GM19025 (cell line): ENCODE measurements at regions not wholly inside any gene's neighbourhood (a gene's known extent, or its start where the extent isn't known, plus 50 kb on each side); places are given as distances from the start of the nearest gene placed in this dataset.
A peak's percentile ranks its signal among the peaks of the same experiment; 100 is the strongest.
"Not testable (repeated sequence)": the region's sequence is repeated elsewhere in the genome, so short reads cannot be mapped to it uniquely, and the experiment has no call there.

Experiments
- ATAC-seq: cut with Tn5 transposase; IDR thresholded peaks from one replicate; pipeline ENCODE4 v1.9.1; 2021; ENCODE audit warnings: mild to moderate bottlenecking, low read depth, moderate library complexity; ENCODE audit not compliant: unreplicated experiment

- no peak for ATAC-seq
Measured at GRCh38 chr2:183455056-183455455, 330.8 kb downstream of the NUP35 start.

DNA sequence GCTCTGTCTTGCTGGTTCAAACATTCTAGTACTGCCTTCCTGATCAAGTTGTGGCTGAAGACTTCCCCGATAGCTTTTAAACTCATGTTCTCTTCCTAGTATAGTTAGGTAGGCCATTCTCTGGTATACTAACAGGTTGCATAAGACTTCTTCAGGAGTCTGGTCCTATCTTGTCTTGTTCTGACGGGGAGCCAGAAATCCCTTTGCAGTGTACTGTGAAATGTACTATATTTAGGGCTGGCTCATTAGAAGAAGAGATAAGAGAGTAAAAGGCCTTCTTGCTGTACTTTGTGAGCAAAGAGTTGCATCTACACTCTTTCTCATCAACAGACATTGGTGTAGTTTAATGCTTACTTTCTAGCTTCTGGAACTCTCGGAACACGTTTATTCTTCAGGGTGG lies 331.9 kb downstream of the NUP35 start:
- no peak for ATAC-seq

DNA sequence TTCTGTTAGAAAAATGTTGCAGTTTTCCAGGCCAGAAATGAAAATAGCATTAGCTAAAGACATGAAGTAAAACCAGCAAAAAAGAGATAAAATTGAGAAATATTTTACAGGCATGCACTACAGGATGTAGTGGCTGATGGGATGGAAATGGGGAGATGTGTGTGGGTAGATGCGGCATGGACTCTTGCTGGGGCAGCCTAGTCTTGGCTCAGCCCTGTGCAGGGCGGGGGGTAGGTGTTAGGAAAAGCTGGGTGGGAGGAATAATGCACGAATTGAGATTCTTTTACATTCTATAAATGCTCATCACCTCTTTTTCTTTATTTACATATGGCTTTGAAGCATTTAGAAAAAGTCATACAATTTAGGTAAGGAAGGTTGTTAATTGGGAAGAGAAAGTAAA lies 334.2 kb downstream of the NUP35 start:
- no peak for ATAC-seq

DNA sequence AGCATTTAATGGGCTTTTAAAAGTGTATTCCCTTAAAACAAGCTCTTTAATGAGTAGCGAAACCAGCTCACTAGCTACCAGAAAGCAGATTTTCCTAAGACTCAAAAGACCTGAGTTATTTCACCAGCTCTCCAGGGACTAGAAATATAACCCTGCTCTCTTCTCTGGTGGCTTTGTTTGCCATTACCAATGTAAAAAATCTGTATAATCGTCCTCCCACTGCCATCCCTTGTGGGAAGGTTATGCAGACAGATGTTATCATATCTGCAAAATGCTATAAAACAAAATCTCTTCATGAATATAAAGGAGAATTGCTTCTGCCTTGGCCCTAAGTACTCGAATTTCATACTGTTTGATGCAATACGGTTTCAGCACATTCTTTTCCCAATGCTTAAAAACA lies 335.2 kb downstream of the NUP35 start:
- ATAC-seq, result no peak

DNA sequence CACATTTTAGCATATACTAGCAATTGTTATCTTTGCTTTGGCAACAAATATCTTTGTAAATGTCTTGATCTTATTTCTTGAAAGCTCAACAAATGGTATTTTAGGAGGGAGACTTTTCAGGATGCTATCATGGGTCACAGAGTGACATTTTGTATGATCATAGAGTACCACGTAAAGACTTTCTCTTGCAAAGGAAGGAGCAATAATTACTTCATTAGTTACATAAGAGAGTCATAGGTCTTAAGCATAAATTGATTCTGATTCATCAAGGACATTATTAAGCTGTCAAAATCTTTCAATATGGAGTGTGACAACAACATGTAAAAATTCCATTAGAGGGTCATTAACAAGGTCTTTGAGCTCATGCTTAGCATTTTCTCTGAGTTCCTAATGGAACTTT lies 339.6 kb downstream of the NUP35 start:
- no peak for ATAC-seq

GRCh38 chr2:183465048-183465447 lies 340.8 kb downstream of the NUP35 start:
- no peak for ATAC-seq

DNA sequence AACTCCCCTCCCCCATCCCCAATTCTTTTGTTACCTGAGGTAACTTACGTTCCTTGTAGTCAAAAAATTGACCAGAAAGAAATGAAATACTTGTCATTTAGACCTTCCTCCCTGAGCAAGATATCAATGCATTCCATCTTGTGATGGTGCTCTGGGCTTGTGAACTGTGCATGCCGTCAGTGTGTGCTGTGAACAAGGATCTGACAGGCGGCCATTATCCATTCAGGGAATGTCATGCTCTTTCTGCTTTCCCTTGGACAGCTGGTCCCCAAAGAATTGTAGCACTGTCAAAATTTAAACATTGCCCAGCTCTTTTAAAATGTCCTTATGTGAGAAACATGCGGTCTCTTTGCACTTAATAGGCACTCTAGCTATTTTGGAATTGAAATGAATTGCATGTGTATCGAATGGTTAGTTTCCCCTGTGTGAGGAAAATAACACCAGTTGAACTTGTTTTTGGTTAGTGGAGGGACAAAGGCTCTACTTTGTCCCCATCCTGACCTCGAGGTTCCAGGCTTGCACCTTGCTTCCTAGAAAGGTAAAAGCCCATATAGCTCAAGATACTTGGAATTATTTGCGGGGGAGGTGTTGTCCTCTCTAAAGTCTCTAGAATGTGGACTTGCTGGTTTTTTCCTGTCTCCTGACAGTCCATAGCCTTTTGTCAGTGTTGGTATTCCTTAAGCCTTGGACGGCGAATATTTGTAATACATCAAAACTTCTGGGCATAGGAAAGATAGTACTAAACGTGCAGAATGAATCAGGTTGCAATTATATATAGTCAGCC lies 350.9 kb downstream of the NUP35 start:
- no peak for ATAC-seq

GRCh38 chr2:183476490-183476889 lies 352.2 kb downstream of the NUP35 start:
- no peak for ATAC-seq

- ATAC-seq, result no peak
Measured at GRCh38 chr2:183477296-183477695, 353.1 kb downstream of the NUP35 start.

DNA sequence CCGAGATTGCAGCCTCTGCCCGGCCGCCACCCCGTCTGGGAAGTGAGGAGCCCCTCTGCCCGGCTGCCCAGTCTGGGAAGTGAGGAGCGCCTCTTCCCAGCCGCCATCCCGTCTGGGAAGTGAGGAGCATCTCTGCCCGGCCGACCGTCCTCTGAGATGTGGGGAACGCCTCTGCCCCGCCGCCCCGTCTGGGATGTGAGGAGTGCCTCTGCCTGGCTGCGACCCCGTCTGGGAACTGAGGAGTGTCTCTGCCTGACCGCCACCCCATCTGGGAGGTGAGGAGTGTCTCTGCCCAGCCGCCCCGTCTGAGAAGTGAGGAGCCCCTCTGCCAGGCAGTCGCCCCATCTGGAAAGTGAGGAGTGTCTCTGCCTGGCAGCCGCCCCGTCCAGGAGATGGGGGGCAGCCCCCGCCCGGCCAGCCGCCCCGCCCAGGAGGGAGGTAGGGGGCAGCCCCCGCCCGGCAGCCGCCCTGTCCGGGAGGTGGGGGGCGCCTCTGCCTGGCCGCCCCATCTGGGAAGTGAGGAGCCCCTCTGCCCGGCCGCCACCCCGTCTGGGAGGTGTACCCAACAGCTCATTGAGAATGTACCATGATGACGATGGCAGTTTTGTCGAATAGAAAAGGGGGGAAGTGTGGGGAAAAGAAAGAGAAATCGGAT lies 354.8 kb downstream of the NUP35 start:
- not testable (repeated sequence) for ATAC-seq

DNA sequence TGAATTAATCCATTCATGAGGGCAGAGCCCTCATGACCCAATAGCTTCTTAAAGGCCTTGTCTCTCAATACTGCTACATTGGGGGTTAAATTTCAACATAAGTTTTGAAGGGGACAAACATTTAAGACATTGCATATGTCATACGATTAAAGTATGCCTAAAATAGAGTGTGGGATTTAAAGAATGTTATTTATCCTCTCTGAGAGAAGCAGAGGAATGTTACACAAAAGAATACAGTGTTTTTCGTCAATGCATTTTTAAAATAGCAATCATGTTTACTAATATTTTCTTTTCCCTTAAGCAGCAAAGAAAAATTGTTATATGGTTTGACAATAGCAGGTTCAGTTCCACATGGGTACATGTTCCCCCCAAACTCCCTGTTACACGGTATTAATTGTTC lies 363.1 kb downstream of the NUP35 start:
- ATAC-seq, result no peak

DNA sequence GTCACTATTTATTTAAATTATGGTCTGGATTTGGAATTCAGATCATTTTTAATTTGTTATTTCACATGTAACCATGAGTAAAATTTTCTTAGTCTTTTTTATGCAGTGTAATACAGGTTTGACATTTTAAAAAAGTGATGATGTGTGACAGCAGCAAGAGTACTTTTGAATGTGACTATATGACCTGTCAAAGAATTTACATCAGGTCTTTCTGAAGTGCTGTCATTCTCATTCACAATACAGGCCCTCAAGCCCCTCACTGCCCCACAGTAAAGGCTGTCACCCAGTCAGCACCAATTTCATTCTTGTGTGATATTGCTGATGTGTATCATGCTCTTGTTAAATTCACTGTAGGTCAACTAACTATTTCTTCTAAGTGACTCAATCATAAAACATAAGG lies 364.2 kb downstream of the NUP35 start:
- ATAC-seq, result no peak

DNA sequence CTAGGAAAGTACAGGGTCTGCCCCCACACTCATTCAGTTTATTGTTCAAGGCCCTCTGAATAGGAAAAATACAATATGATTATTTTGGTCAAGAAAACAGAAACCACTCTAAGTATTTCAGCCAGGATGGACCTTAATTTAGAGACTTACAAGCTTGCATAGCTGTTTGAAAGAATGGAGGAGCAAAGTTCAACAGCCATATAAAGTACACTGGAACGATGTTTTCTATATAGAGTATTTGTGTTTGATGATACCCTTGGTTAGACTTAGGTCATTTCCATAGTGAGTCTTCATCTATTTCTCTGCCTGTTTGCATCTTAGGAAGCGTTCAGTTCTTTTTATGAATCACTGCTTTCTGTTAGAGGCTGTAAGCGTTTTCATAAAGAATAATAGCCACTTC lies 366.2 kb downstream of the NUP35 start:
- ATAC-seq, result no peak

DNA sequence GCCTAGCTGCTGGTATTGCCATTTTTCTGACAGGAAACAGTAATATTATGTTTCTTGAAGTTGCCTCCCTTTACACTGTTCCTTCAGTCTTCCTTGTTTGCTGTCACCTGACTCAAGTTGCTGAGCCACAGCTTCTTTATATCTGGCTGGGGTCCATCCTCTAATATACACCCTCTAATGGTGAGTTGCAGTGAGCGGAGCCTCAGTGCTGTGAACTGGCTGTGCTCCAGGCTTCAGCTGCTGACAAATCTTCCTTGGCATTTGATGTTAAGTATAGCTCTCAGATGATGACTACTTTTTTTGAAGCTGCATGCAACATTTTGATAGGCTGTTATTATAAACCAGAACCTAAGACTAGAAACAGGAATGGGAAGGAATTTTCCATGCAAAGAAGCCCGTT lies 366.7 kb downstream of the NUP35 start:
- no peak for ATAC-seq

- no peak for ATAC-seq
Measured at GRCh38 chr2:183493040-183493439, 368.8 kb downstream of the NUP35 start.

DNA sequence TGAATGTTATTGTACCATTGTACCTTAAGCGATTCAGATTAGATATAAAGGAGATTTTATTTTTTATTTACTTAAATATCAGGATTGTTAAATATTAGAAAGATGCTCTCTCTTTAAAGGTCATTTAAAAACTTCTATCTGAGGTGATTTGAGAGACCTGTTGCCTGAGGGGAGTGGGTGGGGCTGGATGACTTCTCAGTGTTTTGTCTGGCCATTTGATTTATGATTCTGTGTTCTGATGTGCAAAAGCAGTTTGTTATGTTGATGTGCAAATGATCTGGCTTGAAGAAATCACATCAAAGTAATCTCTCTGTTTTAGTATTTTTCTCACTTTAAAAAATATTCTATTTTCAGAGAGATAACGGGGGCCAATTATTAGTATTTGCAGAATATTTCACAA lies 370.8 kb downstream of the NUP35 start:
- ATAC-seq, result no peak

- ATAC-seq, result peak; percentile 84
Measured at GRCh38 chr2:183495589-183496267, 371.5 kb downstream of the NUP35 start.

DNA sequence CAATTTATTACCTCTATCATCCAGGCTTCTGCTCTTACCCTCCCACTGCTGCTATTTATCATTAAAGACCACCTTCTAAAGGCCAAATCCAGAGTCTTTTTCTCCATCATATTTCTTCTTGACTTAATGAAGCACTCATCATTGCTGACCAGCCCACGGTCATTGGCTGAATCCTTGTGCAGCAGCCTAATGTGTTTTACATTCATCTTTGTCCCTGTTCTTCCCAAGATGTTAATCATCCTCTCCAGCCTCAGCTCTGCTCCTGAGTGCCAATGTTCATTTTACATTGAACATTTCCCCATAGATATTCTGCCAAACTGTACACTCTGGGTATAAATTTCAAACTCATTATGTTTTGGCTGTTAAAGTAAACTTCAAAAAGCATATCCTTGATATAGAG lies 373.6 kb downstream of the NUP35 start:
- ATAC-seq, result no peak

DNA sequence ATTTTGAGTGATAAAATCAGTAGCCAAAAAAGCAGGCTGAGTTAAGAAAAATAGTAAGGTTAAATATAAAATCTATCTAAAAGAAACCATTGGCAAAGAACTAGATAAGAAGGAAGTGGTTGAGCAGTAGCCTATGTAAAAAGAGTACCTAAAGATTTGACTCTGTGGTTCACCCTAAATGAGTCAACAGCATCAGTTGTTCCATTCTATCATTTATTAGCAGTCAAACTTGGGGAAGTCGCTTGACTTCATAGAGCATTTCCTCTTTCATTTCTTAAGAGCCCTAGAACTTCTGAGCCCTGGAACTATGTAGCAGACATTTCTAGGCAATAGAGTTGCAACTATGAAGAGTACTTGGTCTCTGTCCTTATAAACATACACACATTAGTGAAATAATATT lies 381.7 kb downstream of the NUP35 start:
- no peak for ATAC-seq

- ATAC-seq, result no peak
Measured at GRCh38 chr2:183511154-183511553, 386.9 kb downstream of the NUP35 start.

- no peak for ATAC-seq
Measured at GRCh38 chr2:183519371-183520056, 395.3 kb downstream of the NUP35 start.
